GM12891 (cell line): ENCODE measurements at regions not wholly inside any gene's neighbourhood (a gene's known extent, or its start where the extent isn't known, plus 50 kb on each side); places are given as distances from the start of the nearest gene placed in this dataset.

ENCODE experiments used
- POLR2A ChIP-seq: IDR thresholded peaks from 2 replicates; pipeline ENCODE4 v1.6.1; 2011; ENCODE audit warnings: low read depth, low read length, control low read depth
- POLR2AphosphoS5 ChIP-seq: IDR thresholded peaks from 2 replicates; pipeline ENCODE4 v1.6.1; 2011; ENCODE audit warnings: low read depth, low read length, control low read depth
- TAF1 ChIP-seq: IDR thresholded peaks from 2 replicates; pipeline ENCODE4 v1.6.1; 2011; ENCODE audit warnings: low read depth, low read length, control low read depth

DNA sequence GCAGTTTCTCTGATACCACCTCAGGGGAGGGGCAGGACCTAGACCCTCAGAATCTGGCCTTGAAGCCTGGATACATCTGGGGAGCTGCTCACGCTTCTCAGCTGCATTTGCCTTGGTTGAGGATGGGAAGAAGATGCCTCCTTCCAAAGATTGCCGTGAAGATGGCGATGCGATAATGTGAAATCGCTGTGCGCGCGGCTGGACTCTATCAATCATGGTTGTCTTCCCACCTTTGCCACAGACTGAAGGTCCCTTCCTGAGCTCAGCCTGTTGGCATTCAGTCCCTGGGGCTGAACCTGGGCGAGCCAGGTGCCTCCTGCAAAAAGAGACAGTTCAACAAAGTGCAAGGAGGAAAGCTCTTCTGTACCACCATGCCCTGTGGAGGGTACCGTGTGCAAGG, 114.4 kb upstream of the SLC45A1 start:
- TF ChIP-seq POLR2AphosphoS5 (no peak), POLR2A (no peak), TAF1 (no peak)
